ENCODE measurements at regions not wholly inside any gene's neighbourhood (a gene's known extent, or its start where the extent isn't known, plus 50 kb on each side); places are given as distances from the start of the nearest gene placed in this dataset.

GRCh38 chr12:97711392-97711791 is 248.8 kb downstream of the RMST start (continued):
- TF ChIP-seq NR2C2 (IDR thresholded peaks at IDR 0.05; ENCODE audit: borderline replicate concordance, control insufficient read depth, insufficient read length, low read depth), result no peak
- TF ChIP-seq ZNF207 (IDR thresholded peaks at IDR 0.05; ENCODE audit: borderline replicate concordance), result no peak

- CTCF ChIA-PET, result no interaction called here
- Histone ChIP-seq H3K4me1 (ENCODE audit: control insufficient read depth, insufficient read depth, low read length) (no peaks in the 10 kb centered on the region), H3K4me2 (ENCODE audit: control insufficient read depth, insufficient read depth) (no peak overlapping the region), H3K27ac (ENCODE audit: control insufficient read depth, insufficient read depth) (no peak overlapping the region), H3K4me3 (no peak overlapping the region), H2AFZ (ENCODE audit: control insufficient read depth, low read depth, low read length) (no peak overlapping the region), H4K20me1 (ENCODE audit: control insufficient read depth, insufficient read depth) (no peaks in the 10 kb centered on the region), H3K9me3 (replicated peaks; ENCODE audit: control insufficient read depth, insufficient read depth, low read length) (no peaks in the 10 kb centered on the region), H3K9ac (ENCODE audit: control insufficient read depth, insufficient read depth, low read length) (no peak overlapping the region), H3K79me2 (ENCODE audit: control insufficient read depth, insufficient read depth, low read length) (no peaks in the 10 kb centered on the region), H3K27me3 (replicated peaks in 1 of 2; ENCODE audit: control insufficient read depth in 2 of 2, insufficient read depth in 2 of 2, low read length in 1 of 2) (no peaks in the 10 kb centered on the region; a peak in 1 of 4 replicates), H3K36me3 (ENCODE audit: control insufficient read depth in 2 of 2, insufficient read depth in 2 of 2, low read length in 1 of 2) (no peaks in the 10 kb centered on the region)
- intact Hi-C loops (cut with micrococcal nuclease; ENCODE audit: unreplicated experiment), result no loop called here
- no peak for DNase-seq (ENCODE audit: low read depth, low spot score)
- RAD21 ChIA-PET (ENCODE audit: unreplicated experiment), result no interaction called here
- SMC1A ChIA-PET (ENCODE audit: uncharacterized antibody, unreplicated experiment), result interaction anchor here (0.9 kb wide), 1 partner anchor 526 kb away, joined by 3 read pairs; no protein-coding TSS in a partner anchor
- ATAC-seq, result no peak
- POLR2A ChIA-PET, result no interaction called here
- no TSS peak for BruUV-seq (replicated peaks)
- TF ChIP-seq ZNF384 (IDR thresholded peaks at IDR 0.05; ENCODE audit: borderline replicate concordance, low read depth, low read length) (no peak), RAD21 (IDR thresholded peaks at IDR 0.05; ENCODE audit: insufficient read depth, low read depth, low read length) (no peak), GATAD2B (conservative IDR thresholded peaks at IDR 0.05; ENCODE audit: low read depth) (no peak), CHD2 (IDR thresholded peaks at IDR 0.05; ENCODE audit: borderline replicate concordance, low read depth, low read length) (no peak), ETV6 (conservative IDR thresholded peaks at IDR 0.05 in 1 of 2, IDR thresholded peaks at IDR 0.05 in 1 of 2; ENCODE audit: borderline replicate concordance in 1 of 2, low read depth in 1 of 2) (no peak)
- WGBS (ENCODE audit: insufficient coverage, insufficient replicate concordance, low lambda C conversion rate, missing lambda C conversion rate), result 0% methylated on average over 1 of the region's 1 CpG
- in situ Hi-C loops (cut with MboI), result no loop called here
- FAIRE-seq, result no peak
Measured at GRCh38 chr12:97713270-97713669, 250.7 kb downstream of the RMST start.
